ENCODE measurements at regions not wholly inside any gene's neighbourhood (a gene's known extent, or its start where the extent isn't known, plus 50 kb on each side); places are given as distances from the start of the nearest gene placed in this dataset.

DNA sequence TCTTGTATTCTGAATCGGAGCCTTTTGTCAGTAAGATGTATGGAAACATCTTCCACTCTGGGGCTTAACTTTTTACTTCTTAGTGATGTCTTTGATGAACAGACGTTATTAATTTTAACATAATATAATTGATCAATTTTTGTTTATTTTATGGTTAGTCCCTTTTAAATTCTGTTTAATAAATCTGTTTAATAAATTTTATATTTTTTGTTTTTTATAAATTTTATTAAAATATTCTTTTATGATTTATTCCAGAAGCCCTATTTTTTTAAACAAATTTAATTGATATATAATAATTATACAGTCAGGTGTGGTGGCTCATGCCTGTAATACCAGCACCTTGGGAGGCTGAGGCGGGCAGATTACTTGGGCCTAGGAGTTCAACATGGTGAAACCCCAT is 235.1 kb downstream of the AEBP2 start:
- ATAC-seq (ENCODE audit: low read depth) = no peak
- H3K4me1 ChIP-seq (ENCODE audit: control insufficient read depth, insufficient read depth, low read length) = no peaks in the 10 kb centered on the region; the same call in 1 of the 2 replicates
- intact Hi-C loops (cut with micrococcal nuclease) = no loop called here
- no peak overlapping the region for H4K5ac ChIP-seq (ENCODE audit: low read depth, low read length)
- no peak overlapping the region for H3K4me2 ChIP-seq (ENCODE audit: low read depth, low read length)
- H3K27me3 ChIP-seq (ENCODE audit: control insufficient read depth, insufficient read depth, low read length) = no peaks in the 10 kb centered on the region
- TF ChIP-seq CHD1 (IDR thresholded peaks at IDR 0.05; ENCODE audit: low read depth, low read length) = no peak
- TF ChIP-seq POLR2A (IDR thresholded peaks at IDR 0.05; ENCODE audit: low read depth, low read length) = no peak
- no peak for TF ChIP-seq NFE2L2 (IDR thresholded peaks at IDR 0.05; ENCODE audit: low read depth, low read length)
- TF ChIP-seq RAD21 (IDR thresholded peaks at IDR 0.05; ENCODE audit: low read length) = no peak
- TF ChIP-seq, protein P1, sequence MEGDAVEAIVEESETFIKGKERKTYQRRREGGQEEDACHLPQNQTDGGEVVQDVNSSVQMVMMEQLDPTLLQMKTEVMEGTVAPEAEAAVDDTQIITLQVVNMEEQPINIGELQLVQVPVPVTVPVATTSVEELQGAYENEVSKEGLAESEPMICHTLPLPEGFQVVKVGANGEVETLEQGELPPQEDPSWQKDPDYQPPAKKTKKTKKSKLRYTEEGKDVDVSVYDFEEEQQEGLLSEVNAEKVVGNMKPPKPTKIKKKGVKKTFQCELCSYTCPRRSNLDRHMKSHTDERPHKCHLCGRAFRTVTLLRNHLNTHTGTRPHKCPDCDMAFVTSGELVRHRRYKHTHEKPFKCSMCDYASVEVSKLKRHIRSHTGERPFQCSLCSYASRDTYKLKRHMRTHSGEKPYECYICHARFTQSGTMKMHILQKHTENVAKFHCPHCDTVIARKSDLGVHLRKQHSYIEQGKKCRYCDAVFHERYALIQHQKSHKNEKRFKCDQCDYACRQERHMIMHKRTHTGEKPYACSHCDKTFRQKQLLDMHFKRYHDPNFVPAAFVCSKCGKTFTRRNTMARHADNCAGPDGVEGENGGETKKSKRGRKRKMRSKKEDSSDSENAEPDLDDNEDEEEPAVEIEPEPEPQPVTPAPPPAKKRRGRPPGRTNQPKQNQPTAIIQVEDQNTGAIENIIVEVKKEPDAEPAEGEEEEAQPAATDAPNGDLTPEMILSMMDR (conservative IDR thresholded peaks at IDR 0.05; ENCODE audit: low read depth, low read length) = no peak
- no peak for TF ChIP-seq BHLHE40 (IDR thresholded peaks at IDR 0.05; ENCODE audit: low read depth, low read length)
- TF ChIP-seq SMC3 (IDR thresholded peaks at IDR 0.05; ENCODE audit: low read depth, low read length) = no peak
- TF ChIP-seq MXI1 (IDR thresholded peaks at IDR 0.05; ENCODE audit: borderline replicate concordance, low read depth, low read length) = no peak
- no peak for TF ChIP-seq RCOR1 (IDR thresholded peaks at IDR 0.05; ENCODE audit: insufficient replicate concordance, low read length)
- no peaks in the 10 kb centered on the region for H4K20me1 ChIP-seq (ENCODE audit: insufficient read depth, low read length)
- H3K4ac ChIP-seq (ENCODE audit: low read depth, low read length) = no peak overlapping the region
- no peak overlapping the region for H3K4me3 ChIP-seq (ENCODE audit: insufficient read depth, low read depth, low read length)
- dilution Hi-C loops (cut with HindIII; ENCODE audit: low sequenced_read_pairs, unreplicated experiment) = no loop called here
- H3K79me1 ChIP-seq (ENCODE audit: low read depth in 1 of 2, low read length in 2 of 2) = no peaks in the 10 kb centered on the region
- H2BK20ac ChIP-seq (ENCODE audit: low read depth, low read length) = no peak overlapping the region
- H3K23ac ChIP-seq (ENCODE audit: low read depth, low read length) = no peak overlapping the region
- H3K9me3 ChIP-seq (ENCODE audit: control insufficient read depth, insufficient read depth, low read length) = no peaks in the 10 kb centered on the region
- CTCF ChIA-PET = no interaction called here
- H2AFZ ChIP-seq (replicated peaks; ENCODE audit: low read length, poor library complexity) = no peak overlapping the region
- POLR2A ChIA-PET (ENCODE audit: unreplicated experiment) = no interaction called here
- H4K91ac ChIP-seq (ENCODE audit: insufficient read depth, low read depth, low read length) = no peak overlapping the region
- H3K56ac ChIP-seq (ENCODE audit: extremely low read depth, insufficient read depth, low read length) = no peak overlapping the region
- no peak overlapping the region for H2BK120ac ChIP-seq (ENCODE audit: low read depth, low read length)
- DNase-seq = no peak
- H2AK5ac ChIP-seq (ENCODE audit: low read depth, low read length) = no peak overlapping the region
- no CpG with 5 or more reads among the region's 3 CpGs for WGBS, 2 experiments (ENCODE audit: extremely low coverage in 2 of 2, insufficient read length in 1 of 2)
- H2BK15ac ChIP-seq (ENCODE audit: low read depth, low read length) = no peak overlapping the region
- H3K9me1 ChIP-seq (ENCODE audit: insufficient read depth, low read length) = no peaks in the 10 kb centered on the region
- no peak overlapping the region for H3K27ac ChIP-seq (ENCODE audit: insufficient read depth, low read length)
- in situ Hi-C loops (cut with MboI; ENCODE audit: low sequenced_read_pairs) = no loop called here
- no peak overlapping the region for H3K14ac ChIP-seq (replicated peaks; ENCODE audit: low read depth, low read length)
- H3K9ac ChIP-seq (ENCODE audit: low read depth, low read length) = no peak overlapping the region
- no TSS peak for BruUV-seq (replicated peaks)
- H2BK5ac ChIP-seq (ENCODE audit: low read depth, low read length, poor library complexity, severe bottlenecking) = no peak overlapping the region
- no peak overlapping the region for H4K8ac ChIP-seq (ENCODE audit: low read depth in 2 of 2, low read length in 2 of 2)
- H3K36me3 ChIP-seq (ENCODE audit: control insufficient read depth, insufficient read depth, low read length) = no peaks in the 10 kb centered on the region
- H3K18ac ChIP-seq (ENCODE audit: low read depth, low read length) = no peak overlapping the region
- H2AK9ac ChIP-seq (replicated peaks; ENCODE audit: low read depth, low read length, poor library complexity) = no peak overlapping the region
